ENCODE measurements at regions not wholly inside any gene's neighbourhood (a gene's known extent, or its start where the extent isn't known, plus 50 kb on each side); places are given as distances from the start of the nearest gene placed in this dataset.

DNA sequence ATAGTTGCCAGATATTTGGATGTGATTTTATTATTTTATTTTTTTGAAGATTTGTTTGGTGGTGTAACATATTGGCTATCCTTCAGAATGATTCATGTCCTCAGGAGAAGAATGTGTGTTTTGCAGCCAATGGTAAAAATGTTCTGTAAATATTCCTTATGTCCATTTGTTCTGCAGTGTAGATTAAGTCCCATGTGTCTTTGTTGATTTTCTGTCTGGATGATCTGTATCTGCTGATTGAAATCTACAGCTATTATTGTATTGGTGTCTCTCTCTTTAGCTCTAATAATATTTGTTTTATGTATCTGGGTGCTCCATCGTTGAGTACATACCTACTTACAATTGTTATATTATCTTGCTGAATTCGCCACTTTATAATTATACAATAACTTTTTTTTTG lies 1641.7 kb downstream of the OTOL1 start:
- WGBS, 2 experiments (ENCODE audit: insufficient coverage in 1 of 2, insufficient read length in 1 of 2) = no CpG with 5 or more reads among the region's 2 CpGs
- Mint-ChIP-seq H3K4me3 (no peak overlapping the region), H3K36me3 (ENCODE audit: low read depth) (no peaks in the 10 kb centered on the region), H3K9me3 (no peaks in the 10 kb centered on the region), H3K4me1 (no peaks in the 10 kb centered on the region), H3K27ac (no peak overlapping the region), H3K27me3 (ENCODE audit: insufficient read depth) (no peaks in the 10 kb centered on the region)
- TF ChIP-seq, protein P1, sequence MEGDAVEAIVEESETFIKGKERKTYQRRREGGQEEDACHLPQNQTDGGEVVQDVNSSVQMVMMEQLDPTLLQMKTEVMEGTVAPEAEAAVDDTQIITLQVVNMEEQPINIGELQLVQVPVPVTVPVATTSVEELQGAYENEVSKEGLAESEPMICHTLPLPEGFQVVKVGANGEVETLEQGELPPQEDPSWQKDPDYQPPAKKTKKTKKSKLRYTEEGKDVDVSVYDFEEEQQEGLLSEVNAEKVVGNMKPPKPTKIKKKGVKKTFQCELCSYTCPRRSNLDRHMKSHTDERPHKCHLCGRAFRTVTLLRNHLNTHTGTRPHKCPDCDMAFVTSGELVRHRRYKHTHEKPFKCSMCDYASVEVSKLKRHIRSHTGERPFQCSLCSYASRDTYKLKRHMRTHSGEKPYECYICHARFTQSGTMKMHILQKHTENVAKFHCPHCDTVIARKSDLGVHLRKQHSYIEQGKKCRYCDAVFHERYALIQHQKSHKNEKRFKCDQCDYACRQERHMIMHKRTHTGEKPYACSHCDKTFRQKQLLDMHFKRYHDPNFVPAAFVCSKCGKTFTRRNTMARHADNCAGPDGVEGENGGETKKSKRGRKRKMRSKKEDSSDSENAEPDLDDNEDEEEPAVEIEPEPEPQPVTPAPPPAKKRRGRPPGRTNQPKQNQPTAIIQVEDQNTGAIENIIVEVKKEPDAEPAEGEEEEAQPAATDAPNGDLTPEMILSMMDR (conservative IDR thresholded peaks at IDR 0.05) = no peak
- Histone ChIP-seq H3K4me1 (ENCODE audit: control insufficient read depth, insufficient read depth, low read length) (no peaks in the 10 kb centered on the region), H3K4me3 (ENCODE audit: low read length) (no peak overlapping the region), H3K9ac (ENCODE audit: extremely low read depth, low read length, poor library complexity, severe bottlenecking) (no peak overlapping the region), H3K36me3 (ENCODE audit: control insufficient read depth, insufficient read depth, low read length) (no peaks in the 10 kb centered on the region), H3K27ac (ENCODE audit: low read depth, low read length) (no peak overlapping the region), H3K27me3 (ENCODE audit: control insufficient read depth, insufficient read depth, low read length, poor library complexity, severe bottlenecking) (no peaks in the 10 kb centered on the region), H3K9me3 (ENCODE audit: control insufficient read depth, low read length) (no peaks in the 10 kb centered on the region)
- DNase-seq = no peak

DNA sequence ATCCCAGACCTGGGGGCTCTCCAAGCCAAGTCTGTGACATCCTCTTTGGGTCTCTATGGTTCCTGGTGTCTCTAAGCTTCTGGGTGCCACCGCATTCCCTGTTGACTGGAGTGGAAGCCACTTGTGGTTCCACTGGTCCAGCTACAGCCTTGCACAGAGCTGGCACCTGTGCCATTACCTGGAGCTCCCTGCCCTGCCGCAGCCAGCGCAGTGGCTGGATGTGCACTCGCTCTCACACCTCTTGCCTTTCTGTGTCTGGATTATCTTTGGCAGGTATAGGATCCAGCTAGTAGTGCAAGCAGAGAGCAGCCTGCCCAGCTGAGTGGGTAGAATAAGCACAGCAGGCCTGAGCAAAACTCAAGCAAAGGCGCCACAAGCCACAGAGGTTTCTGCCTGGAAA lies 1635.5 kb downstream of the OTOL1 start:
- Histone ChIP-seq H3K4me1 (ENCODE audit: control insufficient read depth, insufficient read depth, low read length) (no peaks in the 10 kb centered on the region), H3K9me3 (ENCODE audit: control insufficient read depth, low read length) (peaks cover 21% of the 10 kb centered on the region), H3K27me3 (ENCODE audit: control insufficient read depth, insufficient read depth, low read length, poor library complexity, severe bottlenecking) (no peaks in the 10 kb centered on the region), H3K4me3 (ENCODE audit: low read length) (no peak overlapping the region), H3K27ac (ENCODE audit: low read depth, low read length) (no peak overlapping the region), H3K36me3 (ENCODE audit: control insufficient read depth, insufficient read depth, low read length) (no peaks in the 10 kb centered on the region), H3K9ac (ENCODE audit: extremely low read depth, low read length, poor library complexity, severe bottlenecking) (no peak overlapping the region)
- no peaks in the 10 kb centered on the region for H3K27me3 Mint-ChIP-seq (ENCODE audit: insufficient read depth)
- DNase-seq = no peak
- no peak overlapping the region for H3K27ac Mint-ChIP-seq
- TF ChIP-seq, protein P1 (conservative IDR thresholded peaks at IDR 0.05) = no peak
- no peak overlapping the region for H3K4me3 Mint-ChIP-seq
- H3K9me3 Mint-ChIP-seq = peaks cover 30% of the 10 kb centered on the region
- 93 to 100% methylated on average over 3 to 5 of the region's 5 CpGs for WGBS, 2 experiments (ENCODE audit: insufficient coverage in 1 of 2, insufficient read length in 1 of 2)
- H3K36me3 Mint-ChIP-seq (ENCODE audit: low read depth) = peaks cover 12% of the 10 kb centered on the region
- H3K4me1 Mint-ChIP-seq = no peaks in the 10 kb centered on the region

DNA sequence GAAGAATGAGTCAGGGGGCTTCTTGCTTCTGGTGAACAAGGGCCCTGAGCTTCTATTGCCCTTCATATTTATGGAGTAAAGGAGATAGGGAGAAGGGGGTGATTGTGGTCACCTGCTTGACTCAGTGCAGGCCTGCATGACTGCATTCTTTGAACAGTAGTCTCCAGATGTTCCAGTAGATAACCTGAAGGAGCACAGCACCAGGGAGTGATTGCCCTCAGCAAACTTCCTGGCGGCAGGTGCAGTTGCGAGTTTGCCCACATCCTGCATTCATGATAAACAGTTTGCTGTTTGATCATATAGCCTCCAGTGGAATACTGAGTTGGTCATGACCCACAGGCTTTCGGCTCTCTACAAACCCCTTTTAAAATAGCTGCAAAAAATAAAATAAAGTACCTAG lies 1632.7 kb downstream of the OTOL1 start:
- H3K9ac ChIP-seq (ENCODE audit: extremely low read depth, low read length, poor library complexity, severe bottlenecking) = no peak overlapping the region
- H3K27me3 ChIP-seq (ENCODE audit: control insufficient read depth, insufficient read depth, low read length, poor library complexity, severe bottlenecking) = no peaks in the 10 kb centered on the region
- no peak overlapping the region for H3K27ac ChIP-seq (ENCODE audit: low read depth, low read length)
- TF ChIP-seq, protein P1 (conservative IDR thresholded peaks at IDR 0.05) = no peak
- WGBS, 2 experiments (ENCODE audit: insufficient coverage in 1 of 2, insufficient read length in 1 of 2) = 94% methylated on average over 2 to 3 of the region's 3 CpGs
- peaks cover 59% of the 10 kb centered on the region for H3K9me3 Mint-ChIP-seq
- no peak for DNase-seq
- H3K4me3 Mint-ChIP-seq = no peak overlapping the region
- no peaks in the 10 kb centered on the region for H3K4me1 Mint-ChIP-seq
- H3K36me3 Mint-ChIP-seq (ENCODE audit: low read depth) = peaks cover 39% of the 10 kb centered on the region
- H3K27ac Mint-ChIP-seq = no peak overlapping the region
- H3K9me3 ChIP-seq (ENCODE audit: control insufficient read depth, low read length) = peaks cover 49% of the 10 kb centered on the region
- H3K4me1 ChIP-seq (ENCODE audit: control insufficient read depth, insufficient read depth, low read length) = no peaks in the 10 kb centered on the region
- H3K4me3 ChIP-seq (ENCODE audit: low read length) = no peak overlapping the region
- no peaks in the 10 kb centered on the region for H3K27me3 Mint-ChIP-seq (ENCODE audit: insufficient read depth)
- no peaks in the 10 kb centered on the region for H3K36me3 ChIP-seq (ENCODE audit: control insufficient read depth, insufficient read depth, low read length)
